NCI-H524 (cell line): ENCODE measurements at regions not wholly inside any gene's neighbourhood (a gene's known extent, or its start where the extent isn't known, plus 50 kb on each side); places are given as distances from the start of the nearest gene placed in this dataset.

Experiments used
- DNase-seq, 2 experiments: peaks; one replicate each; lab custom pipeline; 2025; lab: John Stamatoyannopoulos, UW

- peak in 1 of 2 experiments; percentile 38 for DNase-seq
These were observed 110.7 kb upstream of the SDK2 start for GRCh38 chr17:73754886-73755400.

- DNase-seq, result peak; percentile 99
These were observed 113.2 kb upstream of the SDK2 start for GRCh38 chr17:73757420-73757819.

DNA sequence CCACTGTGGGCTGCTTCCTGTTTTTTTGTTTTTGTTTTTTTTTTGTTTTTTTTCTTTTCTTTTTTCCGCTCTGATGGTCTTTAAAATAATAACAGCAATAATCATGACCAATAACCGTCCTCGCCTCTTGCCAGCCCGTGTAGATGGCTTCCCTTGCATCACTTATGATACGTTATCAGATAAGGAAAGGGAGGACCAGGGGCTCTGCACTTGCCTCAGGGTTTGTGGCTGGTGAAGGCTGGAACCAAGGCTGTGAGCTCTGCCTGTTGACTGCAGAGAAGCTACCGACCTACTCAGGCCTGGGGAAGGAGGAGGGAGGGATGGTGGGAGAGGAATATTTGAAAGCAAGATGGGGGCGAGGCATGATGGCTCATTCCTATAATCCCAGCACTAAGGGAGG lies 114.0 kb upstream of the SDK2 start:
- DNase-seq, result no peak

- DNase-seq, result peak in 1 of 2 experiments; percentile 71
These were observed 115.1 kb upstream of the SDK2 start for GRCh38 chr17:73759324-73759723.

- peak; percentile 87 to 95 for DNase-seq
These were observed 115.6 kb upstream of the SDK2 start for GRCh38 chr17:73759734-73760438.

- no peak for DNase-seq
These were observed 116.2 kb upstream of the SDK2 start for GRCh38 chr17:73760439-73760758.

- DNase-seq, result no peak
These were observed 121.7 kb upstream of the SDK2 start for GRCh38 chr17:73765824-73766563.

- DNase-seq, result no peak
These were observed 123.5 kb upstream of the SDK2 start for GRCh38 chr17:73767696-73768095.

DNA sequence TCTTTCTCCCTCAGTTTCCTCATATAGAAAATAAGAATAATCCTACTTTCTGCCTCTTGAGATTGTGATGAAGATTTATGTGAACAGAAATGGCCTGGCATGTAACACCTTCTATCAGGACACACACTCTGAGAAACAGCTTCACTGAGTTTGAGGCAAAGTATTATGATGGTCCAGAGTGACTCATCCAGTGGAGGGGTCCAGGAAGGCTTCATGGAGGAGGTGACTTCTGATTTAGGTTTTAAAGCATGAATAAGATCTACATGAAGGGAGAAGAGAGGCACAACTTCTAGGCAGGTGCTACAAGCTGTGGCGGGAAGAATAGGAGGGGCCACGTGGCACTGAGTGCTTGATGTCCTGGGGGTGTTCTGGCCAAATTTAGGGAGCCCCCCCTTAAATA lies 124.4 kb upstream of the SDK2 start:
- DNase-seq, result no peak

- no peak for DNase-seq
These were observed 125.2 kb upstream of the SDK2 start for GRCh38 chr17:73769479-73769878.

GRCh38 chr17:73770115-73770848 lies 126.0 kb upstream of the SDK2 start:
- peak; percentile 87 to 88 for DNase-seq

DNA sequence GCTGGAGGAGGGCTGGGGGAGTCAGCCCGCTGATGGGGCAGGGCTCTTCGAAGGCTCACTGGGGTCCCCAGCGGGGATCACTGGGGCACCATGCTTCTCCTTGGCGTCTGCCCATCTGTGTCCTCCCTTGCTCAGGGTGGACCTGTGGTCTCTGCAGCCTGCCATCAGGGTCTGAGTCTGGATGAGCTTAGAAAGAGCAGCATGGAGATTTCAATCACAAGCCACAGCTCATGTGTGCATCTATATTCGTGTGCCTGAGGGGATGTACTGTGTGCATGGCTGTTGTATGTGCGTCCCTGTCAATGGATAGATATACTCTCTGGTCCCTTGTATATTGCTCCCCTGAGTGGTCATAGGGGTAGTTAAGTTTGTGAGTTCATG lies 126.6 kb upstream of the SDK2 start:
- no peak for DNase-seq

- peak in 1 of 2 experiments; percentile 60 for DNase-seq
These were observed 128.0 kb upstream of the SDK2 start for GRCh38 chr17:73772107-73772705.

- no peak for DNase-seq
These were observed 129.5 kb upstream of the SDK2 start for GRCh38 chr17:73773702-73774101.

DNA sequence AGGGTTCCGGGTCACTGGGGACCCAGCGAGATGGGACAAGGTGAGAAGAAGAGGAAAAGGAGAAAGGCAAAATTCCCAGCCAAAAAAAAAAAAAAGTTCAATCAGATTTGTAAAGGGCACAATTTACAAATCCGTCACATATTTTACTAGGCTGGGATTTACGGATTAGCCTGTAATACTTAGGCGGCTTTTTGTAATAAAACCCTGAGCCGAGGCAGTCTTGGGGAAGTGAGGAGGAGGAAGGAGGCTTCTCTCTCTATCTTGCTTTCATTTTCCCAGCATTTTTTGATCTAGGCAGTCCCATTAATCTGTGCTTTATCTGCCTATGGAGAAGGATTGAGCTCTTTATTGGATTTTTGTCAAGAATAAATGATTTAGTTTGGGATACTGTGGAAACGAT lies 130.6 kb upstream of the SDK2 start:
- DNase-seq, result peak in 1 of 2 experiments; percentile 47

GRCh38 chr17:73776351-73777130 lies 132.3 kb upstream of the SDK2 start:
- no peak for DNase-seq

DNA sequence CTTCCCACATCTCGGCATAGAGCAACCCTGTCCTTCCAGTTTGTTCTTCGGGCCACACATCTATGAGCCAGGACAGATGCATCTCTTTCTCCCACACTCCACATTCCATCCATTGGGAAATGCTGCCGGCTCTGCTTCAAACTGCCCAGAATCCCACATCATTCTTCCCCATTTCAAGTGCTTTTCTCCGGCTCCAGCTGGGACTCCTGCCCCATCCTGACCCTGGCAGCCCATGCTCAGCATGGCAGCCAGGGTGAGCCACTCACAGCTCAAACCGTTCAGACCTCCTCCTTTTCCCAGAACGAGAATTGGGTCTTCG lies 132.8 kb upstream of the SDK2 start:
- DNase-seq, result no peak

DNA sequence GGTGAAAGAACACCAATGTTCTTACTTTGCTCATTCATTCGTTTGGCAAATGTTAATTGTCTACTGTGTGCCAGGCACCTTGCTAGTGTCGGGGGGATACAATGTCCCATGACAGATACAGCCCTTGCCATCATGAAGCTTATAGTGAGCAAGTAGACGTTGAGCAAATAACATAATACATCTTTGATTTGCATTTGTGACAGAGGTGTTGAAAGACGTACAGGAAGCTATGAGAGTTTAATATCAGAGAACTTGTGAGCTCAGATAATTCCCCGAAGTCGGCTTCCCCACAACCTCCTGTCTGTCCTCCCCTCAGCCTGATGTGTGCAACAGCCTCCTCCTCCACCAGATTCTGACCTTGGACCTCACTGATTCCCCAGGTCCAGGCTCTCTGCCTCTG lies 138.0 kb upstream of the SDK2 start:
- DNase-seq, result no peak

DNA sequence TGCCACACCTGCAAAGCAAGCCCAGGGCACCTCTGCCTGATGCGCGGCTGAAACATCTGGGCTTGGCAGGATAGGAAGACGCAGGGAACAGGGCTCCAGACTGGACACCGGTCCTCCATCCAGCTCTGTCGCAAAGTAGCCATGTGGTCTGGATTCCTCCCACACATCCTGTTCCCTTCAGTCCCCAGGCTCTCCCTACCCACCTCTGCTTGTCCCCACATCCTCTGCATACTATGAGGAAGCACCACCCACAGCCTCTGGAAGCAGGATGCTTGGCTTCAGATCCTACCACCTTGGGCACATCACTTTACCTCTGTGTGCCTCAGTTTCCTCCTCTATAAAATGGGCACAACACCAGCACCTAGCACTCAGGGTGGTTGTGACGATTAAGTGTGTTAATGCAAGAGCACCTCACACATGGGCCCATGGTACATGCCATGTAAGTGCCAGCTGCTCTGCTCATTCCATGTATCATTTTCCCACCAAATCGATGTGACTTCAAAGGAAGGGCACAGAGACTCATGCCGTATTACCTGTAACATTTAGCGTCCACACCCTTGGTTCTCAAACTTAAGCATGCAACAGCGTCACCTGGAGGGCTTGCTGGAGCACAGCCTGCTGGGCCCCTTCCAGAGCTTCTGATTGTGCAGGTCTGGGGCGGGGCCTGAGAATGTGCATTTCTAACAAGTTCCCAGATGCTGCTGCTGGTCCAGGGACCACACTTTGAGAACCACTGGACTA lies 138.6 kb upstream of the SDK2 start:
- peak; percentile 24 to 74 for DNase-seq

DNA sequence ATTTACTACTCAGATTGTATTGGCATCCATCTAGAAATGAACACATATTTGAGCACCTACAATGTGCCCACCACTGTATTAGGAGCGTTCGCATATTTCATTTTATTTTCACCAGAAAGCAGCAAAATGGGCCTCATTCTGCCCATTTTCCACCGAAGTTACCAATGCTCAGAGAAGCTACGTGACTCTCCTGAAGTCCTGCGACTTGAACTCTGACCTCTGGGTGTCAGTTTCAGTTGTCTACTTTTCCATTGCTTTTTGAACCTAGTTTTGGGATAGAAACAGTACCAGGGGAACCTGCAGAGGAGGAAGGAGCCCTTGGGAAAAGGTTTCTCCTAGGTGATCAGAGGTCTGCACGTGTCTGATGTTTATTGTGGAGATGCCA lies 139.1 kb upstream of the SDK2 start:
- DNase-seq, result no peak

GRCh38 chr17:73783945-73784603 lies 139.8 kb upstream of the SDK2 start:
- DNase-seq, result peak in 1 of 2 experiments; percentile 37
